ENCODE measurements at regions not wholly inside any gene's neighbourhood (a gene's known extent, or its start where the extent isn't known, plus 50 kb on each side); places are given as distances from the start of the nearest gene placed in this dataset.

DNA sequence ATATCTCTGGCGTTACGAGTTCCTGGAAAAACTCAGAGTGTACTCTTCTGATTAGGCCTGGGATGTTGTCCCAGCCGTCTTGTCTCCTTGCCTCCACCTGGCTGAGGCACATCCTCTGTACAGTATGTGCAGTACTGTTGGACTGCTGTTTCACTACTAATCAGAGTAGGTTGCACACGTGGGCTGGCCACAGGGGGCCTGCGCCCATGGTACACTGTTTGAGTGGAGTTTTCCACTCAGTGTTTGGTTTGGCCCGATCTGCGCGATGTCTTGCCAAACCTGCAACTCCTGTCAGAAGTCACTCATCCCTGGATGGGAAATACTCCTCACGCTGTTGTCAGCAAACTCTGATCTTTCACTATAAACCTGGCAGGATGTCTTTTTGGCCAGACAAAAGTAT lies 189.6 kb upstream of the CSNK1A1L start:
- TF ChIP-seq, protein P1, sequence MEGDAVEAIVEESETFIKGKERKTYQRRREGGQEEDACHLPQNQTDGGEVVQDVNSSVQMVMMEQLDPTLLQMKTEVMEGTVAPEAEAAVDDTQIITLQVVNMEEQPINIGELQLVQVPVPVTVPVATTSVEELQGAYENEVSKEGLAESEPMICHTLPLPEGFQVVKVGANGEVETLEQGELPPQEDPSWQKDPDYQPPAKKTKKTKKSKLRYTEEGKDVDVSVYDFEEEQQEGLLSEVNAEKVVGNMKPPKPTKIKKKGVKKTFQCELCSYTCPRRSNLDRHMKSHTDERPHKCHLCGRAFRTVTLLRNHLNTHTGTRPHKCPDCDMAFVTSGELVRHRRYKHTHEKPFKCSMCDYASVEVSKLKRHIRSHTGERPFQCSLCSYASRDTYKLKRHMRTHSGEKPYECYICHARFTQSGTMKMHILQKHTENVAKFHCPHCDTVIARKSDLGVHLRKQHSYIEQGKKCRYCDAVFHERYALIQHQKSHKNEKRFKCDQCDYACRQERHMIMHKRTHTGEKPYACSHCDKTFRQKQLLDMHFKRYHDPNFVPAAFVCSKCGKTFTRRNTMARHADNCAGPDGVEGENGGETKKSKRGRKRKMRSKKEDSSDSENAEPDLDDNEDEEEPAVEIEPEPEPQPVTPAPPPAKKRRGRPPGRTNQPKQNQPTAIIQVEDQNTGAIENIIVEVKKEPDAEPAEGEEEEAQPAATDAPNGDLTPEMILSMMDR (IDR thresholded peaks at IDR 0.05), result no peak
- TF ChIP-seq POLR2A (IDR thresholded peaks at IDR 0.05), result no peak
